Colonic mucosa (tissue), 4 donors: ENCODE measurements at regions not wholly inside any gene's neighbourhood (a gene's known extent, or its start where the extent isn't known, plus 50 kb on each side); places are given as distances from the start of the nearest gene placed in this dataset.

Source experiments
- DNase-seq: peaks from one replicate; pipeline ENCODE4 v3.0.0-alpha.2; 2020
- H3K27ac ChIP-seq: fragments of 200-600 bp; one replicate; pipeline ENCODE4 v1.8.0; 2021
- H3K27me3 ChIP-seq: fragments of 200-600 bp; one replicate; pipeline ENCODE4 v1.8.0; 2021
- H3K36me3 ChIP-seq: fragments of 200-600 bp; one replicate; pipeline ENCODE4 v1.8.0; 2021
- H3K4me1 ChIP-seq: fragments of 200-600 bp; one replicate; pipeline ENCODE4 v1.8.0; 2021; ENCODE audit warnings: mild to moderate bottlenecking
- H3K4me3 ChIP-seq: fragments of 200-600 bp; one replicate; pipeline ENCODE4 v1.8.0; 2021
- H3K9ac ChIP-seq, 2 donors: one replicate each; pipeline ENCODE4 v1.7.0; 2013; ENCODE audit warnings: control low read depth in 2 of 2, low read depth in 2 of 2, low read length in 2 of 2
- H3K9me3 ChIP-seq: fragments of 200-600 bp; one replicate; pipeline ENCODE4 v1.8.0; 2021
- intact Hi-C: fragments of 100-400 bp; cut with DNase I; formaldehyde crosslinking; loops from one replicate; pipeline ENCODE4 v1.14.1; 2022
- TF ChIP-seq, protein P1 (sequence below): fragments of 200-600 bp; IDR thresholded peaks from one replicate; pipeline ENCODE4 v1.8.0; 2022; ENCODE audit warnings: antibody characterized with exemption, mild to moderate bottlenecking
- donor health status: healthy.
- donor health status: DM: no; HTN: no; CAD: no.
- donor health status: DM: no; HTN: no; CAD: no.

DNA sequence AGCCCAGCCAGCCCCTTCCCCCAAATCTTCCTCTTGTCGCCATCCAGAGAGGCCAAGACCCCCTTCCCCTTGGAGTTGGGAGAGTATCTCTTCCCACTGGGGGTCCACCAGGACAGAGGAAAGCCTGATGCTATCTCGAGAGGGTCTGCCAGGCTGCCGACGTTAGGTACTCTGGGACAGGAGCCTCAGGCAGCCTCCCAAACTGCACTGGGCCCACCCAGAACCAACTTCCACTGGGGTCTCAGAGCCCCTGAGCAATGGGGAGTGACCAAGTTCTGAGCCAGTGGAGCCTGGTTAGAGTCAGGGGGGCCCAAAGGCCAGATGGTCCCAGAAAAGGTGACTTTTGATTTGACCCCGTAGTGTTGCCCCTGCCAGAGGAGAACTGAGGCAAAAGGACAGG lies 189.1 kb downstream of the INHBB start:
- Histone ChIP-seq H3K9me3 (no peaks in the 10 kb centered on the region), H3K27me3 (no peaks in the 10 kb centered on the region), H3K36me3 (no peaks in the 10 kb centered on the region), H3K4me1 (no peaks in the 10 kb centered on the region), H3K27ac (no peak overlapping the region), H3K4me3 (no peak overlapping the region), H3K9ac (no peak overlapping the region)
- TF ChIP-seq, protein P1, sequence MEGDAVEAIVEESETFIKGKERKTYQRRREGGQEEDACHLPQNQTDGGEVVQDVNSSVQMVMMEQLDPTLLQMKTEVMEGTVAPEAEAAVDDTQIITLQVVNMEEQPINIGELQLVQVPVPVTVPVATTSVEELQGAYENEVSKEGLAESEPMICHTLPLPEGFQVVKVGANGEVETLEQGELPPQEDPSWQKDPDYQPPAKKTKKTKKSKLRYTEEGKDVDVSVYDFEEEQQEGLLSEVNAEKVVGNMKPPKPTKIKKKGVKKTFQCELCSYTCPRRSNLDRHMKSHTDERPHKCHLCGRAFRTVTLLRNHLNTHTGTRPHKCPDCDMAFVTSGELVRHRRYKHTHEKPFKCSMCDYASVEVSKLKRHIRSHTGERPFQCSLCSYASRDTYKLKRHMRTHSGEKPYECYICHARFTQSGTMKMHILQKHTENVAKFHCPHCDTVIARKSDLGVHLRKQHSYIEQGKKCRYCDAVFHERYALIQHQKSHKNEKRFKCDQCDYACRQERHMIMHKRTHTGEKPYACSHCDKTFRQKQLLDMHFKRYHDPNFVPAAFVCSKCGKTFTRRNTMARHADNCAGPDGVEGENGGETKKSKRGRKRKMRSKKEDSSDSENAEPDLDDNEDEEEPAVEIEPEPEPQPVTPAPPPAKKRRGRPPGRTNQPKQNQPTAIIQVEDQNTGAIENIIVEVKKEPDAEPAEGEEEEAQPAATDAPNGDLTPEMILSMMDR, result no peak
- intact Hi-C loops, result no loop called here
- no peak for DNase-seq

DNA sequence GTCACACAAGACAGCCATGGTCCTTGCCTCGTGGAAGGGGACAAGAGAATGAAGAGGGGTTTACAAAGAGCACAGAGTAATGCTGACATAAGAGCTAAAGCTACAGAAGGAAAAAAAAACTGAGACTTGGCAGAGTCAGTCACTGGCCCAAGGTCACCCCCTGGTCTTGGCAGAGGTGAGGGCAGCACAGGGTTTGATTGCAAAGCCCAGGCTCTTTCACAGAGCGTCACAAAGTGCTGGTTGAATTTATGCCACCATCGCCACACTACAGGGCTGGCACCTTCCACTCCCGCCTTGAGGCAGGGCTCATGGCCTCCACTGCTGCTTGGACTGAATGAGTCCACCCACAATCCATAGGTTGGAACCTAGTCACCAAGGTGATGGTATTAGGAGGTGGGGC lies 190.2 kb downstream of the INHBB start:
- Histone ChIP-seq H3K36me3 (no peaks in the 10 kb centered on the region), H3K4me1 (no peaks in the 10 kb centered on the region), H3K4me3 (no peak overlapping the region), H3K9me3 (no peaks in the 10 kb centered on the region), H3K27ac (no peak overlapping the region), H3K27me3 (no peaks in the 10 kb centered on the region), H3K9ac (no peak overlapping the region)
- TF ChIP-seq, protein P1, result no peak
- DNase-seq, result no peak
- intact Hi-C loops, result no loop called here

DNA sequence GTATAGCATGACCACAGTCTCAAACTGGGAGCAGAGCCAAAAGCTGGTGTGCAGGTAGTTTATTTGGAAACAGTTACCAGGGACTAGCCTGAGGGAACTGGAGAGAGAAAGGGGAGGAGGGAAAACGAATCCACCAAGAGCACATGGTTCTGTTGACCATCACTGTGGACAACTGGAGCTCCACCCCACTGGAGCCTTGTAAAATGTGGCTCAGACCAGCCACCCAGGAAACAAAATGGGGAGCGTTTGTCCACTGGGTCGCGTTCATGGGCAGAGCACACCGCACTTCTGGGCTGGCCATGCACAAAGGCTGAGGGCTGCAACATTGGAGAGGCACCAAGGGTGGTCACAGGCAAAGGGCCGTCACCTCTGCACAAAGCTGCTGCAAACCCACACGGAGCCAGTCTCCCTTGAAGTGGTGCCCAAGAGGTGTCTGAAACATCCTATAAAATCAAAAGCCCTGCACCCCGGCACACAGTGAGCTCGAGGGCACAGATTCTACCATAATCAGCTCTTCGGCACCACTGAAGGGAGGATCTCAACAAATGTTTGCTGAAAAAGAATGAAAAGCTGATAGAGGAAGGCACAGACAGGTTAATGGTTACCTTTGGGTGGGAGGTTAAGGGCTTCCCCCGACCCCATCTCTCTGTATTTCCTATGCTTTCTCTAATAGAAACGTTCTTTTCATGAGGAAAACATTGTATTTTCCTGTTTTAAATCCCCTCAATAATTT lies 192.9 kb downstream of the INHBB start:
- TF ChIP-seq, protein P1, result no peak
- no peaks in the 10 kb centered on the region for H3K9me3 ChIP-seq
- H3K4me3 ChIP-seq, result no peak overlapping the region
- H3K4me1 ChIP-seq, result no peaks in the 10 kb centered on the region
- no peak overlapping the region for H3K27ac ChIP-seq
- no peaks in the 10 kb centered on the region for H3K36me3 ChIP-seq
- intact Hi-C loops, result no loop called here
- no peak for DNase-seq
- no peak overlapping the region for H3K9ac ChIP-seq
- H3K27me3 ChIP-seq, result no peaks in the 10 kb centered on the region

DNA sequence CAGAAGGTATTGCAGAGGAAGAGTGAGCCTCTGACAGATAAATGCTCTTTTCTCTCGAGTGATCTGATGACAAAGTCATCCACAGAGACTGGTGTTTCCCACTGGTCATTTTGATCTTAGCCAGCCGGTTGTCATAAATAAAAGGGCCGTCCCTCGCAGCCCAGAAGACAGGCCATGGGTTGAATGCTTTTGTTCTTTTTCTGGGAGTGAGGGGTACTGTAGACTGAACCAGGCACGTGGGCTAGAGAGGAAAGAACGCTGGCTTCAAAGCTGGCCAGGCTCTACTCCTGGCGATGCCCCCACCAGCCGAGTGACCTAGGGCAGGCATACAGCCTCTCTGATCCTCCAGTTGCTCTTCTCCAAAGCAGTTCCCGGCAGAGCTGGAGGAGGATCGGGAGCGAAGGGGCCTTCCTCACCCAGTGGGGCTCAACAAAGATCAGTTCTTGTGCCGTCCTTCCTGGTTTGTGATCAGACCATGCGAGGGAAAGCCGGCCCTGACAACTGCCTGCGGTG lies 193.5 kb downstream of the INHBB start:
- Histone ChIP-seq H3K27ac (no peak overlapping the region), H3K9ac (no peak overlapping the region), H3K4me1 (no peaks in the 10 kb centered on the region), H3K27me3 (no peaks in the 10 kb centered on the region), H3K36me3 (no peaks in the 10 kb centered on the region), H3K4me3 (no peak overlapping the region), H3K9me3 (no peaks in the 10 kb centered on the region)
- no peak for DNase-seq
- TF ChIP-seq, protein P1, result no peak
- intact Hi-C loops, result no loop called here

DNA sequence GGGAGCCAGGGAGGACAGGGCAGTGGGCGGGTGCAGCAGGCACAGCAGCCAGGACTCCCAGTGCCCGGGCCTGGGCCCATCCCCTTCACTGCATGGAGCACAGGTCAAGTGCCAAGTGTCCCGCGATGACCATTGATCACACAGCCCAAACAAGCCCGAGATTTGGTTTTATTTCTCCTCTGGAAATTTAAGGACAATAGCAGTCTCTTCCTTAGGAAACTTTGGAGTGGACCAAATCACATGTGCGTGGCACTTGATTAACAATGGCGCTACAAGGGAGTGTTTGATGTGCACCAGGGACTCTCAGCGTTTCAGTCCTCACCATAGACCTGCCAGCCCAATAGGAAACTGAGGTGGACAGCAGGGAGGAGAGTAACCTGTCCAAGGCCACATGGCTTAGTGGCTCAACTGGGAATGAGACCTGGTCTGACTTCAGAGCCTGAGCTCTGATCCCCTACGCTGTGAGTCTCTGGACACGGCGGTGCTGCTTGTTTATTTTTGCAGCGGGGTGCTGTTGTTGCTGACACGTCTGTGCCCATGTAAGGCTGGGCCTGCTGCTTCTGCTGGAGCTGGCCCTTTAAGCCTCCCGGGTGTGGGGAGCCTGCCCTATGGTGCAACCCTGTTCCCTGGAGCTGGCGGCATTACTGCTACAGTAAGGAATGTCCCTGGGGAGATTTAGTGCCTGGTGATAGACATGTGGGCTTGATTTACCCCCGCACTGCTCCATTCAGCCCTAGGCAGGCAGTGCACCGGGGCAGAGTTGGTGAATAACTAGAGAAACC lies 194.2 kb downstream of the INHBB start:
- Histone ChIP-seq H3K4me1 (no peaks in the 10 kb centered on the region), H3K27me3 (no peaks in the 10 kb centered on the region), H3K27ac (no peak overlapping the region), H3K9ac (no peak overlapping the region), H3K4me3 (no peak overlapping the region), H3K9me3 (no peaks in the 10 kb centered on the region), H3K36me3 (no peaks in the 10 kb centered on the region)
- TF ChIP-seq, protein P1, result no peak
- intact Hi-C loops, result no loop called here
- peak; percentile 23 for DNase-seq
